Skin of body (tissue), 1 donor: ENCODE measurements at regions not wholly inside any gene's neighbourhood (a gene's known extent, or its start where the extent isn't known, plus 50 kb on each side); places are given as distances from the start of the nearest gene placed in this dataset.

Experiments
- DNase-seq: peaks from one replicate; lab custom pipeline; 2025; lab: John Stamatoyannopoulos, UW

- DNase-seq, result no peak
These were observed 88.0 kb upstream of the ZMIZ1 start for GRCh38 chr10:78980815-78981214.

DNA sequence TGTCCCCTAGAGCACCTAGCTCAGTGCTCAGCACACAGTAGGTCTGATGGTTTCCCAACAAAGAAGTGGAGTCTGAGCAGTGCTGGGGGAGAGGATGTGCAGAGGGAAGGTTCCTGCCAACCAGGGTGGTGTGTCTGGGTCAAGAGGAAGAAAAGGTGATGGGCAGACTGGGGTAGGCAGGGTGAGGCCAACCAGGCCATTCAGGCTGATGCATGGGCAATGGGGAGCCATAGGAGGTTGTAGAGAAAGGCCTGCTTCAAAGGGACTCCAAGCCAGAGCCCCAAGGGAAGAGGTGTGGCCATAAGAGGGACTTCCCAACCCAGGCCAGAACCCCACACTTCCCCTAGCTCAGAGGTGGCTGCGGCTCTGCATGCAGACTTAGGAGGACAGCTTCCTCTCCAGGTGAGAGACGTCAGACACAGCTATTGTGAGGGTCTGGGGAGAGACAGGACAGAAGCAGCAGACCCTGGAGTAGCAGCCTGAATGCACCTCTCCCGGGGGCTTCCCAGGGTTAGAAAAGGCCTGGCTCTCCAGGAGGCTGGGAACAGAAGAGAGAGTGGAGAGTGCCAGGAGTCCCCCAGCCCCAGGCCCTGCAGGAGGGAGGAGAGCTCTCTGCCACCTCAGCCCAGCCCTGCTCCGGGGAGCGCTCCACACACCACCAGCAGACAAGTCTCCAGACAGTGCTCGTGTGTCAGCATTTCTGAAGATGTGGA, 87.4 kb upstream of the ZMIZ1 start:
- DNase-seq, result no peak

DNA sequence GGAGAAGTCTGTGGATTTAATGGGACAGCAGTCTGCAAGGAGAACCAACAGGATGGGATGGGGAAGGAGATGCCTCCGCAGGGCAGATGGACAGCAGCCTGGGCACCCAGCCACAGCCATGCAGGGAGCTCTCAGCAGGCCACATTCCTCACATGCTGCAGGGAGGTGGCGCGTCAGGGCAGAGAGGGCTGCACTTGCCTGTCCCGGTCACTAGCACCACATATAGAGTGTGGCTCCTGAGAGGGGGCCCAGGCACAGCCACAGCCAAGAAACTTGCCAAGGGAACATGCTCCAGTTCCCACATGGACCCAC, 86.8 kb upstream of the ZMIZ1 start:
- DNase-seq, result no peak

GRCh38 chr10:78982726-78983125, 86.0 kb upstream of the ZMIZ1 start:
- no peak for DNase-seq

- DNase-seq, result no peak
These were observed 85.2 kb upstream of the ZMIZ1 start for GRCh38 chr10:78983608-78984007.

DNA sequence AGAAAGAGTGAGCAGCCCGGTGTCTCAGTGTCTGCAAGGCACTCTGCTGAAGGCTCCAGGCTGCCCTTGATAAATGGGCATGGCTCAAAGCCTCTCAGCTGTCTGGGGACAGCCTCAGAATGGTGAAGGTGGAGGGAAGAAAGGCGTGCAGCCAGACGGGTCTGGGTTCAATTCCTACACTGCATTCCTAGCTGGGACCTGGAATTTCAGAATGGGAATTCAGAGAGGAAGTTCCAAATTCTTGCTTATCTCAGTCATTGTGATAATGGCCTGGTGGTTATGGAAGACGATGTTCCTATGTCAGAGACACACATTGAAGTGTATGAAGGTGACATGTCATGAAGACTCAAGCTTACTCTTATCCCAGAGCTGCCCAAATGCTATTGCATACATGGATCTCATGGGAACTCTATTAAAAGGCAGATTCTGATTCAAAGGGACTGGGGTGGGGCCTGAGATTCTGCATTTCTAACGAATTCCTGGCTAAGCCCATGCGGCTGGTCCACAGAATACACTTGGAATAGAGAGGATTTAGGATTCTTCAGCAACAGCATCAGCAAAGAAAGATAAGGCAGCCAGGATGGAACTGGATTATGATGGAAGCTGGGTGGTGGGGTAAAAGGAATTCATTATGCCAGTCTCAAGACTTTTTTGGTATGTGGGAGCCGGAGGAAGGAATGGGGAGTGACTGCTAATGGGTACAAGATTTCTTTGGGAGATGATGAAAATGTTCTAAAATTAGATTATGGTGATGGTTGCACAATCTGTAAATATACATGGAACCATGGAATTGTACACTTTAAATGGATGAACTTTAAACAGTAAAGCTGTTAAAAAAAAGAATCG, 82.6 kb upstream of the ZMIZ1 start:
- no peak for DNase-seq

- DNase-seq, result no peak
These were observed 77.6 kb upstream of the ZMIZ1 start for GRCh38 chr10:78991187-78991586.

DNA sequence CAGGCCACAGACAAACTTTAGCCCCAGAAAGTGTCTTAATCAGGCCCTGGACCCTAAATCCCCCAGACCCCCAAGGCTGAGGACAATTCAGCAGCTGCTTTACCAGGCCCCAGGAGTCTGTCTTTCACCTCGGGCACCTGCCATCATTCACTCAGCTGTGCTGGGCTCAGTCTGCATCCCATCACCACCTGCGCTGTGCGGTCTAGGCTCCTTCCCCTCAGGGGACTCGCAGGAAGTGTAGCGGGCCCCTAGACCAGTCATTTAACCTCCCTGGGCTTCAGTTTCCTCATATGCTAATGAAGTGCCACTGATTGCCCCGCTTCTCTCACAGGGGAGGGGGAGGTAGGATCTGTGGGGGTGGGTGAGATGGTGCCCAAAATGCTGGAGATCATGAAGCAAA, 76.4 kb upstream of the ZMIZ1 start:
- DNase-seq, result no peak

DNA sequence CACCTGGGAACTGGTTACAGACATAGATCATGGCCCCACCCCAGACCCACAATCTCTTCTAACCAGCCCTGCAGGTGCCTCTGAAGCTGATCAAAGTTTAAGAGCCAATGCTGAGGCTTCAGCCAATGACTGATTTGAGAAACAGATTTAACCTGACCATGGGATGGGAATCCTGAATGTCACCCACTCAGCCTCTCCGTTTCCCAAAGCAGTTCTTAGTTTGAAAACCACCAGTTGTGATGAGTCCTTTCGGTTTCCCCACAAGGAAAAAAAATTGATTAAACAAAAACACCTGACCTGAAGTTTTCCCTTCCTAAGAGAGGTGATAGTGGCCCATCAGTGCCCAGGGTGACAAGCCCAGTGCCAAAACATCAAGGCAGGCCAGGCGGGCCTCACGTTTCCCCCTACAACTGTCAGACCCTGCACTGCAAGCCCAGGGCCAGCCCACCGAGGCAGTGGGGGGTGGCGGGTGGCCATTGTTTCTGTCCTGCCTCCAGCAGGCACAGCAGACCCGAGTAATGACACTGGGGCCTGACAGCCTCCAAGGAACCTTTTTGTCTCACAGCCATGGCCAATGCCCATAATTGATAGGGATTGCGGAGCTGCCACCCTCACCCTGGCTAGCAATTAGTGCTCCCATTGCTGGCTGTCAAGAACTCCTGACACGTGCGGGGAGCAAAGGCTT, 75.4 kb upstream of the ZMIZ1 start:
- no peak for DNase-seq

GRCh38 chr10:78995987-78996791, 72.6 kb upstream of the ZMIZ1 start:
- DNase-seq, result no peak

- DNase-seq, result no peak
These were observed 72.0 kb upstream of the ZMIZ1 start for GRCh38 chr10:78996792-78997129.

GRCh38 chr10:78997635-78998618, 70.8 kb upstream of the ZMIZ1 start:
- DNase-seq, result no peak

DNA sequence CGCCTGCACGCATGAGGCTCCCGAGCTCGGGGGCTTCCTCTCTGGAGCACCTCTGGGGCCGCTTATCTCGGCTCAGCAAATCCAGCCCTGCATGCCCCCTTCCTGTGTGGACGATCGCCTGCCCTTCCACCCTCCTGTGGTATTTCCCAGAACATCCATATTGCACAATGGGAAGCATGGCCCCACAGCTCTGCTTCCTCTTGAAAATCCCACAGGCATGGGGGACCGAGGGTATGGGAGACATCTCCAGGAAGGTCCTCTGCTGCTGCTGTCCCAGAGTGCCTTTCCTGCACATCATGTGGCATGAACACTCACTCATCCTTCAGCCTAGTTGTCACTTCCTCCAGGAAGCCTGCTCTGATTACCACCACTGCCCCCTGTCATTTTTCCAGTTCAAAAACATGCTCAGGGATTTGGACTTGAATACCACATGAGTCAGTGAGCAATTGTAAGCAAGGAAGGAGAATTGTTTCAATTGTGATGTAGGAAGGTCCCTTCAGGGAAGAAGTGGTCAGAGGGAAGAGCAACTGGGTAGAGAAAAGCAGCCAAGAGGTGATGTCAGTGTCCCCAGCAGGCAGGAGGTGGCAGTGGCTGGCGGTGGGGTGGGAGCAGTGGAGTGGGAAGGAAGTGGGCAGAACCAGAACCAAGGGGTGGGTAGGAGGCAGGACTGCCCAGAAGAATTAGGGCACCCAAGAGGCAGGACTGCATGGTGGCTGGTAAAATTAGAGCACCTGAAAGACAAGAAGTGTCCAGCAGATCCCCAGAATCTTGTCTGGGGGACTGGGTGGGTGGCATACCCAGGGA, 67.5 kb upstream of the ZMIZ1 start:
- no peak for DNase-seq

- DNase-seq, result no peak
These were observed 66.4 kb upstream of the ZMIZ1 start for GRCh38 chr10:79002336-79002735.

GRCh38 chr10:79003183-79004100, 65.3 kb upstream of the ZMIZ1 start:
- no peak for DNase-seq

- DNase-seq, result no peak
These were observed 64.5 kb upstream of the ZMIZ1 start for GRCh38 chr10:79004311-79004710.

DNA sequence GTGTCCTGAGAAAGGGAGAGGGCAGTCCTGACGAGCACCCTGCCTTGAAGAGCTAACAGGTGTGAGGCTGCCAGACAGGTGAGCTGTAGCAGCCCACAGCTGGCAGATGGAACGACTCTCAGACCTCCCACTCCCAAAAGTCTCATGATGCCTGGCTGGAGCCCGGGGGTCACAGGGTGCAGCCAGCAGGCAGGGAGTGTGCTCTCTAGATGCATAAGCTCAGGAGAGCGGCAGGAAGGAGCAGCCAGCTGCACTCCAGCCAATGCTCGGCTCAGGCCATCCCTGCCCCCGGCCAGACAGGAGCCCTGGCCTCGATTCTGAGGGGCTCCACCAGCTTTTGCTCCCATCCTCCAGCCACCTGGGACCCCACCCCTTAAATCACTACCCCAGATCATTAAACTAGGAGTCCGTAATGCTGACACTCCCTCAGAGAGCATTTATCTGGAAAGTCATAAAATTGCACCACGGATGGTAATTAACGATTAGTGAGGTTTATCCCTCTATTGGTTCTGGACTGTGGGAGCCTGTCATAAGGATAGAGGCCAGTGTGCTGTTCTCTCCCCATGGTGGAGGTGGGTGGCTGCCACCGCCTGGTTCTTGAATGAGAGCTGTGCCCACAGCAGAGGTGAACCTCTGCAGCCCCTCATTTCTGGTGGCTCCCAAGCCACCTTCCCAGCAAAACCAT, 63.5 kb upstream of the ZMIZ1 start:
- no peak for DNase-seq

GRCh38 chr10:79007018-79007417, 61.7 kb upstream of the ZMIZ1 start:
- no peak for DNase-seq
